GM18511 (cell line): ENCODE measurements at regions not wholly inside any gene's neighbourhood (a gene's known extent, or its start where the extent isn't known, plus 50 kb on each side); places are given as distances from the start of the nearest gene placed in this dataset.

Source experiments
- ATAC-seq: cut with Tn5 transposase; IDR thresholded peaks from one replicate; pipeline ENCODE4 v1.9.1; 2021; ENCODE audit warnings: mild to moderate bottlenecking, moderate library complexity; ENCODE audit not compliant: unreplicated experiment

- ATAC-seq, result no peak
These were observed 358.0 kb downstream of the CTTN start for GRCh38 chr11:70756341-70756740.

GRCh38 chr11:70756756-70757155 lies 358.4 kb downstream of the CTTN start:
- no peak for ATAC-seq

- ATAC-seq, result no peak
These were observed 358.9 kb downstream of the CTTN start for GRCh38 chr11:70757241-70757640.

GRCh38 chr11:70758206-70758605 lies 359.9 kb downstream of the CTTN start:
- no peak for ATAC-seq

GRCh38 chr11:70759846-70760245 lies 361.5 kb downstream of the CTTN start:
- ATAC-seq, result no peak

- ATAC-seq, result no peak
These were observed 362.2 kb downstream of the CTTN start for GRCh38 chr11:70760416-70761020.

- no peak for ATAC-seq
These were observed 363.0 kb downstream of the CTTN start for GRCh38 chr11:70761094-70761907.

- ATAC-seq, result no peak
These were observed 363.6 kb downstream of the CTTN start for GRCh38 chr11:70761908-70762337.

- no peak for ATAC-seq
These were observed 364.5 kb downstream of the CTTN start for GRCh38 chr11:70762810-70763209.

GRCh38 chr11:70763606-70764005 lies 365.3 kb downstream of the CTTN start:
- ATAC-seq, result no peak

- no peak for ATAC-seq
These were observed 366.1 kb downstream of the CTTN start for GRCh38 chr11:70764356-70764905.

- ATAC-seq, result no peak
These were observed 368.6 kb downstream of the CTTN start for GRCh38 chr11:70766901-70767300.

GRCh38 chr11:70768346-70769095 lies 370.2 kb downstream of the CTTN start:
- no peak for ATAC-seq

- ATAC-seq, result no peak
These were observed 370.8 kb downstream of the CTTN start for GRCh38 chr11:70769106-70769505.

GRCh38 chr11:70769521-70769920 lies 371.2 kb downstream of the CTTN start:
- ATAC-seq, result no peak

GRCh38 chr11:70771099-70771885 lies 373.0 kb downstream of the CTTN start:
- no peak for ATAC-seq

- ATAC-seq, result no peak
These were observed 374.6 kb downstream of the CTTN start for GRCh38 chr11:70772950-70773349.

GRCh38 chr11:70775386-70776075 lies 377.2 kb downstream of the CTTN start:
- ATAC-seq, result no peak

- ATAC-seq, result no peak
These were observed 378.7 kb downstream of the CTTN start for GRCh38 chr11:70776914-70777532.

- no peak for ATAC-seq
These were observed 380.6 kb downstream of the CTTN start for GRCh38 chr11:70778883-70779282.
